Glutamatergic neuron (in vitro differentiated cells): ENCODE measurements at regions not wholly inside any gene's neighbourhood (a gene's known extent, or its start where the extent isn't known, plus 50 kb on each side); places are given as distances from the start of the nearest gene placed in this dataset.
A peak's percentile ranks its signal among the peaks of the same experiment; 100 is the strongest.

Experiments
- DNase-seq: peaks from one replicate; pipeline ENCODE4 v3.0.0; 2022
- H3K27ac Mint-ChIP-seq: one replicate; pipeline ENCODE4 v1.8.0; 2020; ENCODE audit warnings: mild to moderate bottlenecking, mixed read lengths, inconsistent platforms; ENCODE audit not compliant: unreplicated experiment
- H3K27me3 Mint-ChIP-seq: one replicate; pipeline ENCODE4 v1.8.0; 2020; ENCODE audit warnings: mild to moderate bottlenecking, moderate library complexity, mixed read lengths, inconsistent platforms; ENCODE audit not compliant: unreplicated experiment
- H3K36me3 Mint-ChIP-seq: one replicate; pipeline ENCODE4 v1.8.0; 2020; ENCODE audit warnings: mild to moderate bottlenecking, mixed read lengths, inconsistent platforms; ENCODE audit not compliant: unreplicated experiment
- H3K4me1 Mint-ChIP-seq: one replicate; pipeline ENCODE4 v1.8.0; 2020; ENCODE audit warnings: mild to moderate bottlenecking, low read depth, mixed read lengths, inconsistent platforms; ENCODE audit not compliant: unreplicated experiment
- H3K4me3 Mint-ChIP-seq: one replicate; pipeline ENCODE4 v1.8.0; 2020; ENCODE audit warnings: mild to moderate bottlenecking, mixed read lengths, inconsistent platforms; ENCODE audit not compliant: unreplicated experiment
- H3K9me3 Mint-ChIP-seq: one replicate; pipeline ENCODE4 v1.8.0; 2020; ENCODE audit warnings: mild to moderate bottlenecking, moderate library complexity, mixed read lengths, inconsistent platforms; ENCODE audit not compliant: unreplicated experiment
- CTCF ChIP-seq: fragments of 200-600 bp; sonication (generic); IDR thresholded peaks from one replicate; pipeline ENCODE4 v1.5.0; 2021; ENCODE audit not compliant: partially characterized antibody, unreplicated experiment

GRCh38 chr2:172162739-172163336 lies 60.1 kb upstream of the DLX2 start:
- no peak for DNase-seq
- peaks cover 1% of the 10 kb centered on the region for H3K9me3 Mint-ChIP-seq
- H3K4me3 Mint-ChIP-seq = no peak overlapping the region
- peaks cover 2% of the 10 kb centered on the region for H3K27me3 Mint-ChIP-seq
- H3K4me1 Mint-ChIP-seq = no peaks in the 10 kb centered on the region
- no peak overlapping the region for H3K27ac Mint-ChIP-seq
- no peak for TF ChIP-seq CTCF
- peaks cover 22% of the 10 kb centered on the region for H3K36me3 Mint-ChIP-seq

- DNase-seq = no peak
- H3K27ac Mint-ChIP-seq = no peak overlapping the region
- H3K36me3 Mint-ChIP-seq = peaks cover 13% of the 10 kb centered on the region
- peaks cover 5% of the 10 kb centered on the region for H3K27me3 Mint-ChIP-seq
- H3K9me3 Mint-ChIP-seq = no peaks in the 10 kb centered on the region
- H3K4me3 Mint-ChIP-seq = no peak overlapping the region
- no peaks in the 10 kb centered on the region for H3K4me1 Mint-ChIP-seq
- TF ChIP-seq CTCF = no peak
Observed at GRCh38 chr2:172168917-172169346, 66.2 kb upstream of the DLX2 start.

GRCh38 chr2:172169611-172170010 lies 66.9 kb upstream of the DLX2 start:
- no peaks in the 10 kb centered on the region for H3K9me3 Mint-ChIP-seq
- no peak overlapping the region for H3K27ac Mint-ChIP-seq
- H3K4me1 Mint-ChIP-seq = no peaks in the 10 kb centered on the region
- no peak overlapping the region for H3K4me3 Mint-ChIP-seq
- peaks cover 10% of the 10 kb centered on the region for H3K36me3 Mint-ChIP-seq
- DNase-seq = no peak
- TF ChIP-seq CTCF = no peak
- peaks cover 5% of the 10 kb centered on the region for H3K27me3 Mint-ChIP-seq

- peaks cover 5% of the 10 kb centered on the region for H3K27me3 Mint-ChIP-seq
- no peaks in the 10 kb centered on the region for H3K36me3 Mint-ChIP-seq
- H3K4me3 Mint-ChIP-seq = peak overlapping the region; percentile 65
- DNase-seq = peak; percentile 82
- no peak overlapping the region for H3K27ac Mint-ChIP-seq
- peak; percentile 57 for TF ChIP-seq CTCF
- H3K9me3 Mint-ChIP-seq = peaks cover 3% of the 10 kb centered on the region
- H3K4me1 Mint-ChIP-seq = no peaks in the 10 kb centered on the region
Observed at GRCh38 chr2:172172513-172173173, 69.9 kb upstream of the DLX2 start.

- Mint-ChIP-seq H3K27ac (no peak overlapping the region), H3K27me3 (peaks cover 5% of the 10 kb centered on the region), H3K4me1 (no peaks in the 10 kb centered on the region), H3K4me3 (peak overlapping the region; percentile 65), H3K9me3 (peaks cover 3% of the 10 kb centered on the region), H3K36me3 (no peaks in the 10 kb centered on the region)
- no peak for TF ChIP-seq CTCF
- no peak for DNase-seq
Observed at GRCh38 chr2:172173174-172173706, 70.5 kb upstream of the DLX2 start.
